Breast epithelium (tissue), 4 donors: ENCODE measurements at regions not wholly inside any gene's neighbourhood (a gene's known extent, or its start where the extent isn't known, plus 50 kb on each side); places are given as distances from the start of the nearest gene placed in this dataset.
"Not testable (repeated sequence)": the region's sequence is repeated elsewhere in the genome, so short reads cannot be mapped to it uniquely, and the experiment has no call there.

ENCODE experiments used
- DNase-seq, 2 donors: peaks; one replicate each; pipeline ENCODE4 v3.0.0-alpha.2; 2019; ENCODE audit warnings: low spot score in 2 of 2
- H3K27ac ChIP-seq, 2 donors: fragments of 200-600 bp; sonication (generic) in 1 of 2; one replicate each; pipeline ENCODE4 v1.5.1; 2016 to 2019; ENCODE audit warnings: mild to moderate bottlenecking in 1 of 2
- H3K27me3 ChIP-seq, 2 donors: fragments of 200-600 bp; sonication (generic) in 1 of 2; one replicate each; pipeline versions ENCODE4 v1.5.1 to v1.6.0; 2017 to 2019; ENCODE audit warnings: control low read depth in 1 of 2, mild to moderate bottlenecking in 1 of 2
- H3K36me3 ChIP-seq: fragments of 200-600 bp; one replicate; pipeline ENCODE4 v1.5.1; 2019
- H3K4me1 ChIP-seq, 2 donors: fragments of 200-600 bp; sonication (generic); one replicate each; pipeline ENCODE4 v1.5.1; 2016 to 2019; ENCODE audit warnings: control low read depth in 1 of 2
- H3K4me3 ChIP-seq, 3 donors: fragments of 200-600 bp; sonication (generic); 1 replicate in 2 of 3; 2 replicates in 1 of 3; pipeline ENCODE4 v1.5.1; 2016 to 2019; ENCODE audit warnings: mild to moderate bottlenecking in 3 of 3, moderate library complexity in 2 of 3
- H3K9me3 ChIP-seq, 2 donors: fragments of 200-600 bp; sonication (generic) in 1 of 2; one replicate each; pipeline ENCODE4 v1.5.1; 2016 to 2019; ENCODE audit warnings: control low read depth in 1 of 2
- CTCF ChIP-seq, 3 donors: fragments of 450-650 bp; IDR thresholded peaks; one replicate each; pipeline ENCODE4 v1.5.1; 2016 to 2017; ENCODE audit warnings: antibody characterized with exemption in 3 of 3, mild to moderate bottlenecking in 3 of 3, moderate library complexity in 3 of 3
- POLR2A ChIP-seq: fragments of 450-650 bp; IDR thresholded peaks from one replicate; pipeline ENCODE4 v1.6.1; 2016; ENCODE audit warnings: antibody characterized with exemption, mild to moderate bottlenecking, moderate library complexity
- POLR2AphosphoS5 ChIP-seq, 3 donors: sonication (generic); formaldehyde crosslinking; IDR thresholded peaks; one replicate each; pipeline ENCODE4 v1.6.1; 2017; ENCODE audit warnings: antibody characterized with exemption in 3 of 3
- intact Hi-C: fragments of 100-400 bp; cut with DNase I; formaldehyde crosslinking; loops from one replicate; pipeline ENCODE4 v1.15.1; 2023; ENCODE audit warnings: low total_unique reads

- no peak for DNase-seq
- Histone ChIP-seq H3K27ac (no peak overlapping the region), H3K9me3 (peaks cover 0 to 17% of the 10 kb centered on the region in 2 donors), H3K4me1 (no peaks in the 10 kb centered on the region), H3K4me3 (no peak overlapping the region), H3K27me3 (no peaks in the 10 kb centered on the region), H3K36me3 (no peaks in the 10 kb centered on the region)
- intact Hi-C loops = no loop called here
- no peak for TF ChIP-seq CTCF (IDR thresholded peaks at IDR 0.05)
- TF ChIP-seq POLR2A = no peak
- TF ChIP-seq POLR2AphosphoS5 (IDR thresholded peaks at IDR 0.05) = no peak
These were observed 137.2 kb upstream of the ADGRB3 start for GRCh38 chr6:68497927-68498326.

- H3K27me3 ChIP-seq, H3K4me3 ChIP-seq, H3K36me3 ChIP-seq, H3K4me1 ChIP-seq, DNase-seq, intact Hi-C loops, H3K27ac ChIP-seq: not testable (repeated sequence)
- peaks cover 0 to 19% of the 10 kb centered on the region in 2 donors for H3K9me3 ChIP-seq
These were observed 140.2 kb upstream of the ADGRB3 start for GRCh38 chr6:68494880-68495279.

GRCh38 chr6:68476611-68477010 lies 158.5 kb upstream of the ADGRB3 start:
- H3K4me1 ChIP-seq = no peaks in the 10 kb centered on the region
- intact Hi-C loops = no loop called here
- H3K27ac ChIP-seq = no peak overlapping the region
- no peak for DNase-seq
- no peaks in the 10 kb centered on the region for H3K27me3 ChIP-seq
- TF ChIP-seq POLR2A (no peak), CTCF (IDR thresholded peaks at IDR 0.05) (no peak), POLR2AphosphoS5 (IDR thresholded peaks at IDR 0.05) (no peak)
- H3K9me3 ChIP-seq = no peaks in the 10 kb centered on the region
- no peaks in the 10 kb centered on the region for H3K36me3 ChIP-seq
- no peak overlapping the region for H3K4me3 ChIP-seq

GRCh38 chr6:68473433-68474210 lies 161.5 kb upstream of the ADGRB3 start:
- no peak for TF ChIP-seq CTCF (IDR thresholded peaks at IDR 0.05)
- no peak for TF ChIP-seq POLR2AphosphoS5 (IDR thresholded peaks at IDR 0.05)
- no peak for TF ChIP-seq POLR2A
- intact Hi-C loops = no loop called here
- H3K36me3 ChIP-seq = no peaks in the 10 kb centered on the region

GRCh38 chr6:68468244-68468884 lies 166.7 kb upstream of the ADGRB3 start:
- no peaks in the 10 kb centered on the region for H3K4me1 ChIP-seq
- no peaks in the 10 kb centered on the region for H3K27me3 ChIP-seq
- H3K4me3 ChIP-seq = no peak overlapping the region
- no peaks in the 10 kb centered on the region for H3K36me3 ChIP-seq
- no peak for TF ChIP-seq POLR2AphosphoS5 (IDR thresholded peaks at IDR 0.05)
- TF ChIP-seq CTCF (IDR thresholded peaks at IDR 0.05) = no peak
- TF ChIP-seq POLR2A = no peak
- no peak for DNase-seq
- intact Hi-C loops = no loop called here
- H3K9me3 ChIP-seq = no peaks in the 10 kb centered on the region
- no peak overlapping the region for H3K27ac ChIP-seq

More at GRCh38 chr6:68473433-68474210, 161.5 kb upstream of the ADGRB3 start:
- Histone ChIP-seq H3K4me1 (no peaks in the 10 kb centered on the region), H3K27ac (no peak overlapping the region), H3K27me3 (no peaks in the 10 kb centered on the region), H3K9me3 (no peaks in the 10 kb centered on the region), H3K4me3 (no peak overlapping the region)
- no peak for DNase-seq
